Forelimb muscle (tissue), 1 donor: ENCODE measurements at regions not wholly inside any gene's neighbourhood (a gene's known extent, or its start where the extent isn't known, plus 50 kb on each side); places are given as distances from the start of the nearest gene placed in this dataset.
"Not testable (repeated sequence)": the region's sequence is repeated elsewhere in the genome, so short reads cannot be mapped to it uniquely, and the experiment has no call there.

Experiments used
- DNase-seq: peaks from one replicate; pipeline ENCODE4 v3.0.0-alpha.2; 2013; ENCODE audit warnings: low read depth

- no peak for DNase-seq
Observed at GRCh38 chr3:177838766-177839350, 641.6 kb upstream of the TBL1XR1 start.

- no peak for DNase-seq
Observed at GRCh38 chr3:177842302-177842701, 645.0 kb upstream of the TBL1XR1 start.

GRCh38 chr3:177842743-177843734 lies 645.8 kb upstream of the TBL1XR1 start:
- no peak for DNase-seq

- no peak for DNase-seq
Observed at GRCh38 chr3:177852001-177852807, 654.9 kb upstream of the TBL1XR1 start.

GRCh38 chr3:177855021-177855420 lies 657.7 kb upstream of the TBL1XR1 start:
- DNase-seq, result no peak

- no peak for DNase-seq
Observed at GRCh38 chr3:177860184-177860583, 662.9 kb upstream of the TBL1XR1 start.

- DNase-seq, result no peak
Observed at GRCh38 chr3:177862962-177863491, 665.7 kb upstream of the TBL1XR1 start.

GRCh38 chr3:177871267-177871666 lies 665.0 kb upstream of the KCNMB2 start:
- DNase-seq, result not testable (repeated sequence)

- no peak for DNase-seq
Observed at GRCh38 chr3:177878192-177878591, 658.0 kb upstream of the KCNMB2 start.

- DNase-seq, result no peak
Observed at GRCh38 chr3:177878957-177879356, 657.3 kb upstream of the KCNMB2 start.

- no peak for DNase-seq
Observed at GRCh38 chr3:177881351-177881750, 654.9 kb upstream of the KCNMB2 start.

GRCh38 chr3:177882124-177882648 lies 654.0 kb upstream of the KCNMB2 start:
- DNase-seq, result no peak

- DNase-seq, result no peak
Observed at GRCh38 chr3:177883091-177883490, 653.1 kb upstream of the KCNMB2 start.

- no peak for DNase-seq
Observed at GRCh38 chr3:177883957-177884356, 652.3 kb upstream of the KCNMB2 start.

- no peak for DNase-seq
Observed at GRCh38 chr3:177885063-177885462, 651.2 kb upstream of the KCNMB2 start.

- DNase-seq, result no peak
Observed at GRCh38 chr3:177886501-177886900, 649.7 kb upstream of the KCNMB2 start.

- no peak for DNase-seq
Observed at GRCh38 chr3:177887475-177887874, 648.8 kb upstream of the KCNMB2 start.

- DNase-seq, result no peak
Observed at GRCh38 chr3:177889161-177889560, 647.1 kb upstream of the KCNMB2 start.

- DNase-seq, result no peak
Observed at GRCh38 chr3:177889652-177890358, 646.4 kb upstream of the KCNMB2 start.

GRCh38 chr3:177890359-177890683 lies 645.9 kb upstream of the KCNMB2 start:
- no peak for DNase-seq

- not testable (repeated sequence) for DNase-seq
Observed at GRCh38 chr3:177891569-177891968, 644.7 kb upstream of the KCNMB2 start.
